Lower leg skin (tissue), 3 donors: ENCODE measurements at regions not wholly inside any gene's neighbourhood (a gene's known extent, or its start where the extent isn't known, plus 50 kb on each side); places are given as distances from the start of the nearest gene placed in this dataset.

Source experiments
- POLR2A ChIP-seq, 2 donors: fragments of 450-650 bp; IDR thresholded peaks; one replicate each; pipeline ENCODE4 v1.6.1; 2016 to 2017; ENCODE audit warnings: antibody characterized with exemption in 2 of 2, mild to moderate bottlenecking in 1 of 2, moderate library complexity in 1 of 2
- TF ChIP-seq, protein P1 (sequence below), 3 donors: fragments of 450-650 bp; IDR thresholded peaks; one replicate each; pipeline ENCODE4 v1.5.1; 2016; ENCODE audit warnings: antibody characterized with exemption in 3 of 3, mild to moderate bottlenecking in 3 of 3, moderate library complexity in 2 of 3

DNA sequence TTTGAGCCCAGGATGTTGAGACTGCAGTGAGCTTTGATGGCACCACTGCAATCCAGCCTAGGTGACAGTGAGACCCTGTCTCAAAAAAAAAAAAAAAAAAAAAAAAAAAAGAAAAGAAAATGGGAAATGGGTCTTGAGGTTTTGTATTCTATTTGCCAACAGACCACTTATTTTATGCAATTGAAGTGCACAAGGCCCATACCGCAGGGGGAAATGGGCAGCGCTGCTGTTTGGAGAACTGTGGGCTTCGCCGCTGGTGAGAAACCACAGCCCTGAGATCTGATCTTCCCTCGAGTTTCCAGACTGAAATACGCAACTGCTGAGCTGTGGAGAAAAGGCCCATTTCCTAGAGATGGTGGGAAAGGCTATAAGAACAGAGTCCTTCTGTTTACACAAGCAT lies 512.0 kb downstream of the TCERG1L start:
- TF ChIP-seq, protein P1, sequence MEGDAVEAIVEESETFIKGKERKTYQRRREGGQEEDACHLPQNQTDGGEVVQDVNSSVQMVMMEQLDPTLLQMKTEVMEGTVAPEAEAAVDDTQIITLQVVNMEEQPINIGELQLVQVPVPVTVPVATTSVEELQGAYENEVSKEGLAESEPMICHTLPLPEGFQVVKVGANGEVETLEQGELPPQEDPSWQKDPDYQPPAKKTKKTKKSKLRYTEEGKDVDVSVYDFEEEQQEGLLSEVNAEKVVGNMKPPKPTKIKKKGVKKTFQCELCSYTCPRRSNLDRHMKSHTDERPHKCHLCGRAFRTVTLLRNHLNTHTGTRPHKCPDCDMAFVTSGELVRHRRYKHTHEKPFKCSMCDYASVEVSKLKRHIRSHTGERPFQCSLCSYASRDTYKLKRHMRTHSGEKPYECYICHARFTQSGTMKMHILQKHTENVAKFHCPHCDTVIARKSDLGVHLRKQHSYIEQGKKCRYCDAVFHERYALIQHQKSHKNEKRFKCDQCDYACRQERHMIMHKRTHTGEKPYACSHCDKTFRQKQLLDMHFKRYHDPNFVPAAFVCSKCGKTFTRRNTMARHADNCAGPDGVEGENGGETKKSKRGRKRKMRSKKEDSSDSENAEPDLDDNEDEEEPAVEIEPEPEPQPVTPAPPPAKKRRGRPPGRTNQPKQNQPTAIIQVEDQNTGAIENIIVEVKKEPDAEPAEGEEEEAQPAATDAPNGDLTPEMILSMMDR (IDR thresholded peaks at IDR 0.05) = no peak
- TF ChIP-seq POLR2A (IDR thresholded peaks at IDR 0.05) = no peak
